SK-N-SH treated with all-trans-retinoic acid at 6 μM for 48 hours (cell line): ENCODE measurements at regions not wholly inside any gene's neighbourhood (a gene's known extent, or its start where the extent isn't known, plus 50 kb on each side); places are given as distances from the start of the nearest gene placed in this dataset.

Experiments used
- ATAC-seq: fragments of 200-7000 bp; cut with Tn5 transposase; 3 replicates; pipeline ENCODE4 v1.9.1; 2020; ENCODE audit warnings: mild to moderate bottlenecking, moderate library complexity
- ARNTL ChIP-seq: fragments of 450-650 bp; formaldehyde crosslinking; IDR thresholded peaks from 2 replicates; pipeline ENCODE4 v1.5.0; 2020; ENCODE audit warnings: low read depth, mild to moderate bottlenecking, moderate library complexity, borderline replicate concordance
- BACH2 ChIP-seq: fragments of 250-450 bp; sonication (Bioruptor Pico); IDR thresholded peaks from 2 replicates; pipeline ENCODE4 v1.9.0; 2021; ENCODE audit warnings: mild to moderate bottlenecking, borderline replicate concordance
- CREB5 ChIP-seq: fragments of 250-450 bp; sonication (Bioruptor Pico); IDR thresholded peaks from 2 replicates; pipeline ENCODE4 v1.5.1; 2020; ENCODE audit warnings: low read depth, mild to moderate bottlenecking, moderate library complexity
- CSDC2 ChIP-seq: fragments of 250-450 bp; sonication (Bioruptor Pico); IDR thresholded peaks from 2 replicates; pipeline ENCODE4 v1.5.0; 2020; ENCODE audit warnings: mild to moderate bottlenecking, moderate library complexity
- CSRNP3 ChIP-seq: fragments of 250-450 bp; sonication (Bioruptor Pico); IDR thresholded peaks from 2 replicates; pipeline ENCODE4 v1.5.1; 2021; ENCODE audit warnings: mild to moderate bottlenecking, moderate library complexity
- ESRRG ChIP-seq: fragments of 250-450 bp; sonication (Bioruptor Pico); IDR thresholded peaks from 2 replicates; pipeline ENCODE4 v1.6.1; 2021; ENCODE audit warnings: mild to moderate bottlenecking
- GLIS3 ChIP-seq: fragments of 250-450 bp; sonication (Bioruptor Pico); IDR thresholded peaks from 2 replicates; pipeline ENCODE4 v1.5.0; 2020; ENCODE audit warnings: mild to moderate bottlenecking, moderate library complexity
- OSR1 ChIP-seq: fragments of 250-450 bp; sonication (Bioruptor Pico); IDR thresholded peaks from 2 replicates; pipeline ENCODE4 v1.8.0; 2022; ENCODE audit warnings: moderate library complexity, mild to moderate bottlenecking, inconsistent platforms
- PATZ1 ChIP-seq: fragments of 250-450 bp; sonication (Bioruptor Pico); IDR thresholded peaks from 2 replicates; pipeline ENCODE4 v1.8.0; 2020; ENCODE audit warnings: mild to moderate bottlenecking, moderate library complexity, borderline replicate concordance
- POU6F1 ChIP-seq: fragments of 250-450 bp; sonication (Bioruptor Pico); IDR thresholded peaks from 2 replicates; pipeline ENCODE4 v1.8.0; 2021; ENCODE audit warnings: low read depth, mild to moderate bottlenecking, moderate library complexity, borderline replicate concordance
- RARB ChIP-seq: fragments of 250-450 bp; sonication (Bioruptor Pico); IDR thresholded peaks from 2 replicates; pipeline ENCODE4 v1.8.0; 2021; ENCODE audit warnings: mild to moderate bottlenecking, moderate library complexity
- SNAI2 ChIP-seq: fragments of 250-450 bp; sonication (Bioruptor Pico); IDR thresholded peaks from 2 replicates; pipeline ENCODE4 v1.5.0; 2020; ENCODE audit warnings: mild to moderate bottlenecking, moderate library complexity
- TCF4 ChIP-seq: fragments of 250-450 bp; sonication (Bioruptor Pico); IDR thresholded peaks from 2 replicates; pipeline ENCODE4 v1.8.0; 2021; ENCODE audit warnings: mild to moderate bottlenecking, moderate library complexity, borderline replicate concordance
- TOX ChIP-seq: fragments of 250-450 bp; sonication (Bioruptor Pico); IDR thresholded peaks from 2 replicates; pipeline ENCODE4 v1.8.0; 2021; ENCODE audit warnings: mild to moderate bottlenecking, moderate library complexity, borderline replicate concordance
- TSHZ2 ChIP-seq: fragments of 250-450 bp; sonication (Bioruptor Pico); IDR thresholded peaks from 2 replicates; pipeline ENCODE4 v1.5.0; 2020; ENCODE audit warnings: mild to moderate bottlenecking, moderate library complexity
- ZC3H10 ChIP-seq: fragments of 250-450 bp; sonication (Bioruptor Pico); IDR thresholded peaks from 2 replicates; pipeline ENCODE4 v1.5.1; 2021; ENCODE audit warnings: mild to moderate bottlenecking, moderate library complexity
- ZFP3 ChIP-seq: fragments of 250-450 bp; sonication (Bioruptor Pico); IDR thresholded peaks from 2 replicates; pipeline ENCODE4 v1.5.0; 2020; ENCODE audit warnings: mild to moderate bottlenecking, moderate library complexity
- ZFP30 ChIP-seq: fragments of 450-650 bp; formaldehyde crosslinking; IDR thresholded peaks from 2 replicates; pipeline ENCODE4 v1.5.0; 2022; ENCODE audit warnings: mild to moderate bottlenecking, moderate library complexity
- ZNF565 ChIP-seq: fragments of 450-650 bp; formaldehyde crosslinking; conservative IDR thresholded peaks from 2 replicates; pipeline ENCODE4 v1.5.0; 2020; ENCODE audit warnings: low read depth, mild to moderate bottlenecking, moderate library complexity
- ZNF70 ChIP-seq: fragments of 450-650 bp; formaldehyde crosslinking; IDR thresholded peaks from 2 replicates; pipeline ENCODE4 v1.5.0; 2020; ENCODE audit warnings: mild to moderate bottlenecking, moderate library complexity
- ZNF8 ChIP-seq: fragments of 450-650 bp; formaldehyde crosslinking; IDR thresholded peaks from 2 replicates; pipeline ENCODE4 v1.5.0; 2020; ENCODE audit warnings: mild to moderate bottlenecking, moderate library complexity

GRCh38 chr12:30296486-30296885 is 399.2 kb downstream of the IPO8 start:
- TF ChIP-seq ZFP30 (CRISPR knock-in tag): no peak
- TF ChIP-seq SNAI2: no peak
- TF ChIP-seq GLIS3 (CRISPR knock-in tag): no peak
- TF ChIP-seq TSHZ2 (CRISPR knock-in tag): no peak
- TF ChIP-seq ZNF70: no peak
- TF ChIP-seq TOX (CRISPR knock-in tag): no peak
- no peak for TF ChIP-seq PATZ1 (CRISPR knock-in tag)
- no peak for TF ChIP-seq ZNF565 (CRISPR knock-in tag)
- TF ChIP-seq RARB (CRISPR knock-in tag): no peak
- no peak for TF ChIP-seq TCF4
- TF ChIP-seq POU6F1: no peak
- no peak for TF ChIP-seq ARNTL
- no peak for TF ChIP-seq ZC3H10 (CRISPR knock-in tag)
- TF ChIP-seq CSDC2: no peak
- TF ChIP-seq CREB5: no peak
- ATAC-seq: no peak

- ATAC-seq: peak; percentile 53; the same call in 2 of the 3 replicates
- no peak for TF ChIP-seq CSRNP3 (CRISPR knock-in tag)
- no peak for TF ChIP-seq CSDC2
- TF ChIP-seq ESRRG (CRISPR knock-in tag): no peak
- no peak for TF ChIP-seq ARNTL
- TF ChIP-seq CREB5: no peak
- no peak for TF ChIP-seq TSHZ2 (CRISPR knock-in tag)
- TF ChIP-seq ZNF70: no peak
- TF ChIP-seq ZNF8 (CRISPR knock-in tag): no peak
- no peak for TF ChIP-seq GLIS3 (CRISPR knock-in tag)
- no peak for TF ChIP-seq BACH2 (CRISPR knock-in tag)
- TF ChIP-seq POU6F1: no peak
- no peak for TF ChIP-seq ZNF565 (CRISPR knock-in tag)
- TF ChIP-seq RARB (CRISPR knock-in tag): no peak
- TF ChIP-seq ZFP3: no peak
- TF ChIP-seq TCF4: no peak
- TF ChIP-seq OSR1 (CRISPR knock-in tag): no peak
- no peak for TF ChIP-seq ZC3H10 (CRISPR knock-in tag)
- TF ChIP-seq TOX (CRISPR knock-in tag): no peak
Observed at GRCh38 chr12:30286345-30286926, 409.2 kb downstream of the IPO8 start.
